GM18517 (cell line): ENCODE measurements at regions not wholly inside any gene's neighbourhood (a gene's known extent, or its start where the extent isn't known, plus 50 kb on each side); places are given as distances from the start of the nearest gene placed in this dataset.

Experiments used
- ATAC-seq: cut with Tn5 transposase; IDR thresholded peaks from one replicate; pipeline ENCODE4 v1.9.1; 2021; ENCODE audit warnings: mild to moderate bottlenecking, moderate library complexity; ENCODE audit not compliant: unreplicated experiment

DNA sequence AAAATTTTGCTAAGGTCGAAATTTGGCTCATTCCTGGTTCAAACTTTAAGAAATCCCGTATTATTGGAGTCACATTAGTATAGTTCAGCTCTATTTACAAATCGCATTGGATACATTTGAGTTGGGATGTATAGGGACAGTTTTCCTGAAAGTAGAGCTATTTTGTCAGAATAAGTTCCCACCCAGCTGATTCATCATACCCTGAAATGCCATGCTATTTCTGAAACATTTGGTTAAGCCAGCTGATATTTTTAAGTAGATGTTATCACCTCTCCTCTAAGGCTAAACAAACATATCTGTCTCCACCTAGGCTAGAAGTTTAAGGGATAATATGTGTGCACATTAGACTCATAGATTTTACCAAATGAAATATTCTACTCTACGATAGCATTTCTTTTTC is 226.2 kb upstream of the ARGLU1 start:
- no peak for ATAC-seq

DNA sequence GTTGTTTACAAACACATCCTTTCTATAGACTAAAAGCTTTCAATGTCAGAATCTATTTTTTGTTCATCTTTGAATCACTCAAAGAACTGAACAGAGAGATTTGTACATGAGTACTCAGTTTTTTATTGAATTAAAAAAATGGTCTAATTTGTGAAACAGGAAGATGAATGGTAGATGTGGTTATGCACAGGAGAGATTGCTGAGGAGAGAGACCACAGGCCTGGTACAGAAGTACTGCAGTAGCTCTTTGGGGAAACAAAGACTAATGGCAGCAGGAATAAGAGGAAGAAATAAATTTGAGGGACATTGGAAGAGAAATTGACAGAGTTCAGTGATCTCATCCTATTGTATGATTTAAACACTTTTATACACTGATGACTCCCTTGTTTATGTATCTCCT is 222.0 kb upstream of the ARGLU1 start:
- no peak for ATAC-seq

DNA sequence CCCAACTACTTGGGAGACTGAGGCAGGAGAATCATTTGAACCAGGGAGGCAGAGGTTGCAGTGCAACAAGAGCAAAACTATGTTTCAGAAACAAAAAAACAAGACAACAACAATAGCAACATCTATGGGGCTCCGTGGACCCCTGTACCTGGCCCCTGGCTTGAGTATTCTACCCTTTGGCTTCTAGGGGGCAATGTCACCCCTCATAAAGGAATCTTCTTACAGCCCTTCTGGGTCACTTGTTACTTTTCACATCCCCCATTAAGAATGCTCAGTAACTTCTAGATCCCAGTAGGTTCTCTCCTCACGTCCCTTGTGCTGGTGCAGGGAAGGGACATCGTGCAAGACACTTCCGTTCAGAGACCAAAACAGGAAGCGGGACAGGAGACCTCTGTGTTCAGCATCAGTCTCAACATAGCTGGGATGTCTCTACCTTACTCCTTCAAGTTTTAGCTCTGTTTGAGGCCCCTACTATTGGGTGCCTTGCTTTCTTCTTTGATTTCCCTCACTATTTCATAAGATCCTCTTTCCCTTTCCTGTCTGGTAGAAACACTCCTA is 218.1 kb upstream of the ARGLU1 start:
- ATAC-seq = no peak

DNA sequence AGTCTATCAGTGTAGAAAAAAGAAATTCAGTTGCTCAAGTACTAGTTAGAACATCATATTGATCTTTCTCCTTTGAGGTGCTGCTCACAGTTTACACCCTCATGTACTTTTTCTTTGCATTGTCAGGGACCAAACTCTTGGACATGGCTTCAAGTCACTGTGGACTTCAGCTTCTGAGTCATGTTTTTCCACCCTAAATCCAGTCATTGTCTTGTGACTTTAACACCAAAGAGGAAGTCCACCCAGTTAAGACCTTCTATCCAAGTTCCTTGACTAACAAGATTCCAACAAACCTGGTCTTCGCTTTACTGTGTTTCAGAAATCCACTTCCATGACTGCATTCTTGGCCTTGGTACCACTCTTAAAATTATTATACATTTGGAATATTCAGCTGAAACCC is 206.7 kb upstream of the ARGLU1 start:
- ATAC-seq = no peak

DNA sequence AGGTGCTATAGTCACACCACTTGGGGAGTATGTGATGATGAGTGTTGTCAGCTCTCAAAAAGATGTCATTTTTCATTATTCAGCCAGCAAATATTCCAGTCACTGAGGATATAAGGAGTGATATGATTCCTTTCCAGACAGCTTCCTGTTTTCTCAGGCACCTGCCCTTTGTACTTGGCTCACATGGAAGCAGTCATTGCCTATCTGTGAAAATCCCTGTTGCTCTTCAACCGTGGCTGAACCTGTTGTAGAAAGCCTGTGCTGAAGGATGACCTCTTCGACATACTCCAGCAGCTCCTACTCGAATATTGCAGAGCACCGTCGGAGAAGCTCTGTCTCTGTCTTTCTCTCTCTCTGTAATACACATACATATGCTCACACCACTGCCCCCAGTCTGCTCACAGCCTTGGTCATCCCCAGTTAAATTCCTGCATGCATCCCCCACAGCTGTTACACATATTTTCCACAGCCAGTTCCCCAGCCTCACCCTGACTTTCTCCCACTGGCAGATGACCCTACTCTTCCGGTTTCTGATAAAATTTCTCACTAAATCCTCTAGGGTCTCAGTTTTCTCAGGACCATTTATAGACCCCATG is 204.2 kb upstream of the ARGLU1 start:
- no peak for ATAC-seq

DNA sequence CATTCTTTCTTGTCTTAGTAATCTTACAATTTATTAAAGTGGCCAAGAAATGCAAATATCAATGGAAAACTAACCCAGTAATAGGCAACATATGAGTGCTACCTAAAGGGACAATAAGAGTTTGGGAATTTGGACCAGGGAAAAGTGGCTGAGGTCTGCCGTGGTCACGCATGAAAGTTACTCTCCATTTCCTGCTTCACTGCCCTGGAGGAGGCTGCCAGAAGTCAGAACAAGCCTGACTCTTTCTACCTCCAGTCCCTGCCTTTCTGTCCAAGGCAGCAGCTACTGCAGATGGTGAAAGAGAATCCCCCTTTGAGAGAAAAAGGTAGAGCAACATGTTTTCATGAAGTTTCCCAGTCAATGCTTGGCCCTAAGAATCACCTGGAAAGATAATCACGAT is 201.1 kb upstream of the ARGLU1 start:
- ATAC-seq = no peak

DNA sequence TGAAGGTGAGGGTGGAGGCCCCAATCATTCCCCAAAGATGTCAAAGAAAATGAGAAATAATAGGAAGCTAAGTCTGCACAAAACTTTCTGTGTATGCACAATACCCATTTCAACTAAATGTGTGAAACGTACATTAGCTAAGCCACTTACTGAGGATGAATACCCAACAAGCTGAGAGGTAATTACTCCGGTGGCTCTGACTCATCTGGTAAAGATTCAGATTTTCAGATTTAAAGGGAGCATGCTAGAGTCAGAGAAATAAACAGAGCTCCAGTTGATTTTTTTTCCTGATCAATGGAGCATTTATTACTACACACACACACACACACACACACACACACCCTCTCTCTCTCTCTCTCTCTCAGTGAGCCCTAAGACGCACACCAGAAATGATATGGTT is 194.8 kb upstream of the ARGLU1 start:
- ATAC-seq = no peak

DNA sequence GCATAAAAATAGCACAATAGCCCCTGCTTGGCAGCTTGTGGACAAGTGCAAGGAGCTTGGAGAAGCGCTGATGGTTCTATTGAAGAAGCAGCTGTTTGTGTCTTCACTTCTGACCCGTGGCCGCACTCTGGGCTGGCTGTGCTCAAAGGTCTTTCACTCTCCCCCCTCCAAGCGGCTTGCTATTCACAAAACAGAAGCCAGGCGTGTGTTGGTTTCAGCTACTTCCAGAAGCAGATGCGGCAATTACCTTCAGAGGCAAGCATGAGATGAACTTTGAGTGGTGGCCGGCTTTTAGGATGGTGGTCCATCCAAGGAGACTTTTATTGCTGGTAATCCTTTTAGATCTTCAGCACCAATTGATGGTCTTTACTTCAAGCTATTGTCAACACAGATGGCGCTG is 188.5 kb upstream of the ARGLU1 start:
- ATAC-seq = no peak

DNA sequence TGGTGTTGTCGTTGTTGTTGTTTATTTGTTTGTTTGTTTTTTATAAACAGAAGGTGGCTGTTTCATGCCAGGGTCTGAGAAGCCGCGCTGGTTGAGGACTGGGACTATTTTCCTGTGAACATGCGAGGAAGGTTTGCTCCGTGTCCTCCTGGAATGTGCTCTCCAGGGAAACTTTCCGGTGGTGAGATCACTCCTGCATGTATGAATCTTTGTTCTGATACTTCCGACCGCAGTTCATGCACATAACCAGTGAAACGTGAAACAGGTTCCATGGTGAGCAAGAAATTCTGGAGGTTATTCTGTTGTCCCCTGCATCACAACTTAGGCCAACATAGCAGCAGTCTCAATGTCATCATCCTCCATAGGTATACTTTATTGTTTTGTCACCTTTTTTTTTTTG is 187.6 kb upstream of the ARGLU1 start:
- ATAC-seq = no peak

DNA sequence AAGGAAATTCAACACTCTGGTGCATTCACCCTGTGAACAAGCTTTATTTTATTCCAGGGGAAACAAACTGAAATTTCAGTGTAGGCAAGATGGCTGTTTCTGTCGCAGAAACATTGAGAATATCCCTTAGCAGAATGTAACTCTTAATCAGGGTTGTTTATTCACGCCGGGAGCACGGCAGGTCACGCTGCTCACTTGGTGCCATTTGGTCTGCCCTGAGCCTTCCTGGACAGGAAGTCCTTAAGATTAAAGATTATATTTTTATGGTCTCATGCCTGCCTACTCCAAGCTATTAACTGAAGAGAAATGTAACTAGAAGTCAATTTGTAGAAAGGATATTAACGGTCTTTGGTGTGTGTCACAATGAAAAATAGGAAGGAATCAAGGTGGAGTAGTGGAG is 185.3 kb upstream of the ARGLU1 start:
- ATAC-seq = no peak

DNA sequence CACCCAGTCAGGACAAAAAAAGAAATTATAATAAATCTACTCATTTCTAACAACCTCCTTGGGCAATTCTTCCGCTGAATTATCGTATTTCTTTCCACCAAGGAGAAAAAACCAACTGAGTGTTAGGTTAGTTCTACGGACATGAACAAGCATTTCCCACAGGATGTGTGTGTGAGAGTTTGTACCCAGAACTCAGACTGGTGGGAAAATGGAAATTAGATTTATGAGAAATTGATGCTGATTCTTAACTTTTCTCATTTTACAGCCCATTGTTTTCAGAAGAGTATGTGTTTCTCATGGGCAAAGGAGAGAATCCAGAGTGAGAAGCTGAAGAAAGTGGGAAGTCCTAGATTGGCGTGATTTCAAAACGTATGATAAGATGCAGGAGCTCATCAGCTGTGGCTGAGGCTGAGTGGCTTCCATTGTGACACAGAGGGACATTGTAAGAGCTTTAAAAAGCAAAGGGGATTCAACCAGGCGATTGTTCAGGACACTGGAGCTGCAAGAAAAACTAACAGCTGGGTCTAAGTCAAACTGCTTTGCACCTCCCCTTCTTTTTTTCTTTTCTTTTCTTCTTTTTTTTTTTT is 184.7 kb upstream of the ARGLU1 start:
- no peak for ATAC-seq

DNA sequence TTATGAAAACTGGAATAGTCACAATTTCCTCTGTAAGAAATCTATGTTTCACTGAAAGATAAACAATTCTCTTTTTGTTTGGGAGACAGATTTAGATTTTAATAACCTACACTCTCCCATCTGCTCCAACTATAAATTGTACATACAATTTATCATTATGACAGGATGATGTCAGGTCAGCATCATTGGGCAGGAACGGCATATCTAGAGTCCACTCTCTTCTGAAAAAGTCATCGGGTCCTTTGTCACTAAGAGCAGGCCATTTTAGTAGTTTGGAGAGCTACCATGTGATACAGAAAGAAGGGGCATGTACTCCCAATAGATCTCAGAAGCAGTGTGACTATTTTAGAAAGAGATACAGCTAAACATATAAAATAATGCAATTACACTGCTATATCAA is 180.8 kb upstream of the ARGLU1 start:
- no peak for ATAC-seq

DNA sequence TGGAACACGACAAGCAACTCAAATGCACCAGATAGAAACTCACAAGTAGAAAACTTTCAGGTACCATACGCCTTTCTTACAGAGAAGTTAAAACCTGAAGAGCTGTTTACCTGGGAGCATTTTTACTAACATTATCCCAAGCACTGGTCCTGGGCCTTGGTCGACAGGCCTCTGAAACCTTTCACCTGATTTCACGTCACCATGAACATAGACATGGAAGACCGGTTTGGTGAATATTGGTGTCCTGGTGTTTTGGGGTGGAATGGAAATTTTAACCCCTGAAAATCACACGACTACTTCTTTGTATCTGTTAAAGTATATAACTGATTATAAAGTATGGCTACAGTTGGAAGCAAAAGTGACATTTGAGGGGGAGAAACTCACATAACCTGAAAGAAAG is 176.6 kb upstream of the ARGLU1 start:
- ATAC-seq = no peak

DNA sequence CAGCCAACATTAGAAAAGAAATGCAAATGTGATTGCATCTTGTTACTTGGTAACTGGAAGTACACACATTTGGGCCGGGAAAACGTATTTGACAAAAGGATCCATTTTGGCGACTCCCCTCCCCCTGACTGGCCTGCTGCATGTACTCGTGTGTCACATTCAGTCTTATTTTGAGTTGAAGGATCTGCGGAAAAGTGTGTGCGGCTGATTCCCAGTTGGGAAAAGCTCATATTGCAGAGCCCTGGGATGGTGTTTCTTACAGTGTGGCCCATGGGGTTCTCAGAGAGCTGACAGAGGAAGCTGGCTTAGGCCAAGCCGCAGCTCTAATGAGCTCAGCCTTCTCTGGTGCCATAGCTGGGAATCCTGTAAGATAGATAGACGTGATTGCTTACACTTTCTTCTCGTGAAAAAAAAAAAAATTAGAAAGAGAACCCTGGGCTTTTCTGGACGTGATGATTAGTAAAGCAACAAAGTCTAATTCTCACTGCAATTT is 170.3 kb upstream of the ARGLU1 start:
- no peak for ATAC-seq

DNA sequence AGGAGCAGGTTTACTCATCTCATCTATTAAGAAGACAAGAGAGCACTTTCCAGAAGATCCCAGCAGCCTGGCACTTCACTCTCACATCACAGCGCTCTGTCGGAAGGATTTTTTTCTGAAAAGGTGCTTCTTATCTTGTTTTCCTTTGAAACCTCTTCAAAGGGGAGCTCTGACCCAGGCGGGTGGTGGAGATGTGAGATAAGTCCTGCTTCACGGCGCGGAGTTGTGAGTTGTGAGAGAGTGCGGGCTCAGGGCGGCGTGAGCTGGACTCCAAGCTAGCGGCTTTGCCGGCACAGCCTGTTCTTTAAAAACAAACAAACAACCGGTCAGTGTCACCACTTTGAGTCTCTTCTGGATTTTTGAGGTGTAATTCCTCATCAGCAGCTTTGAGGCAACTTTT is 169.0 kb upstream of the ARGLU1 start:
- no peak for ATAC-seq

DNA sequence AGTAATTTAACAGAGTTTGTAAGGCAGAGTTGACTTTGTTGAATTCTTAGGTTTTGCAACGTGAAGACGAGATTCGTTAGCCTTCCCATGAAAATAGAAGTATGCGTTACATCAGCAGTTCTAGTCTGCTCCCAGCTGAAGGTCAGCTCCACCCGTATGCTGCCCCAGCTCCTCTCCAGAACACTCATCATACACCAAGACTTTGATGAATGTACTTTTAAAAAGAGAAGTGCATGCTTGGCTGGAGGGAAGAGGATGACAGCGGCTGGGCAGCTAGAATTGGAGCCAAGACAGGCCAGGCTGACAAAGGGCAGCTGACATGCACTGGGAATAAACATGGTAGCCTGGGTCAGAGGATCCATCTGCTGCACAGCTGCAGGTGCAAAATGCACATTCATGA is 166.3 kb upstream of the ARGLU1 start:
- ATAC-seq = no peak

DNA sequence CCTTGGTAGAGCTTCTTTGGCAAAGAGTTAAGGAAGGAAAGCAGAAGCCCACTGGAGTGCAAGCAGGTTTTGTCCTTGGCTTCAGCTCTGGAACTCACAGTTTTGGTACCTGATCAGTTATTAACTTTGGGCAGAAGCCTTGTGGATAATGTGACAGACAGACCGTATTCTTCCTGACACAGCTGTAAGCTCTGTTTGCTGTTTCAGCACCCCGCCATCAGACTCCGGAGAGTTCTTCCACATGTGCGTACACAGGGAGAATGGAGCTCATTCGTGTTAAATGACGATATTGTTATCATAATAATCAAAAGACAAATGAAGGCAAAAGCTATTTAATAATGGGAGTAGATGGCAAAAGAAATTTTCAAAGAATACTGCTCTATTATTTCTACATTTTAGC is 155.1 kb upstream of the ARGLU1 start:
- ATAC-seq = no peak

DNA sequence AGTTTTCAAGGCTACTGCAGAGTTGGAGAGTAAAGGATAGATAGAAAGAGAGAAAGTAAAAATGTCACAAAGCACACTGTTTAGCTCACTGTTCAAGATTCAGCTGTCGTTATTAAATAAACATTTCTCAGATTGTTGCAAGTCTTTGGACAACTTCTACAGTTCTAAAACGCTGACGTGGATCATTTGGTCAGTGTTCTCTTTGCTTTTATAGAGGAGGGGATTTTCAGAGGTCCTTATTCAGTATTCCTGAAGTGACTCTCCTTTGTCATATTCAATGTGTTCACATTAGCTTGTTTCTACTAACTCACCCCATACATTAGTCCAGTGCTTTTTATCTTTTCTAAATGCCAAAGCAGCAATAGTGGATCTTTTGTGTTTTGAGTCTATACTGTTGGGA is 154.7 kb upstream of the ARGLU1 start:
- no peak for ATAC-seq

DNA sequence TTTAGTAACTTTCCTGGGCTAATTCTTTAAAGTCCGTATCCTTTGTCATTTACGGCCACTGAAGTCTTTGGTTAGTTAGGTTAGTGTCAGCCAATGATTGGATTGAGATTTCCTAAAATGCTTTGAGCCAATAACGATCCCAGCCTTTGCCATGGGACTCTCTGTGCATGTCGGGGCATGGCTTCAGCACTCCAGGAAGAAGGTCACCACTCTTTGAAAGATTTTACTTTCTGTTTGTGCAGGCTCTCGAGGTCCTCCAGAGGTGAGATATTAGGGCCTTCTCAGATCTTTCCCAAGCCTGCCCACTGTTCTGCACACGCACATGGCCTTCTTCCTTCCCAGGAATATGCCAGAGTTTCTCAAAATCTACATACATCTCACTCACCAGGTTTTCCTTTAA is 153.7 kb upstream of the ARGLU1 start:
- ATAC-seq = no peak

DNA sequence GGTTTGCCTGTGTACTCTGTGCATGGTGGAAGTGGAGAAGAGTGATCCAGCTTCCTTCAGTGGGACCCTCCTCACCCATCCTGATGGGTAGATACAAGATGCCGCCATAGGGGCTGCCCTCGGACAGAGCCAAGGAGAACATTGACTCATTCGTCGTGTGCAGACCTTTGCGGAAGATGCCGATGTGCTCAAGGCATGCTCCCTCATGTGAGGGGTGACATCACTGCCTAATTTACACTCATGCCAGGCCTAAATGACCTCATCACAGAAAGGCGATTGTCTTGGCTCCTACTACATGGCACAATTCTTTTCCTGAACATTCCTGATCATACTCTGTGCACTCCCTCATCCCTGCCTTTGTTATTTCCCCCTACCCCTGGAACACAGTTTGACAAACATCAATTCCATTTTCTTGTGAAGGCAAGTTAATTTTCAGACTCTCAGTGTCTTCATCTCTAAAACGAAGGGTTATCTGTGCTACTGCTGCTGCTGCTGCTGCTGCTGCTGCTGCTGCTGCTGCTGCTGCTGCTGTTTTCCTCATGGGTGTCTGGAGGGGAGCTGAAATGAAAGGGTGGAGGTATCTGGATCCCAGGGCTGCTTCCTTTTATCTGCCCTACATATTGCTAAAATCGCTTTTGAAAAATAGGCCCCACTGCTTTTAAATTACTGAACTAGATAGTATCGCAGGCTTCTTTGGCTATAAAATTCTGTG is 146.5 kb upstream of the ARGLU1 start:
- ATAC-seq = no peak

DNA sequence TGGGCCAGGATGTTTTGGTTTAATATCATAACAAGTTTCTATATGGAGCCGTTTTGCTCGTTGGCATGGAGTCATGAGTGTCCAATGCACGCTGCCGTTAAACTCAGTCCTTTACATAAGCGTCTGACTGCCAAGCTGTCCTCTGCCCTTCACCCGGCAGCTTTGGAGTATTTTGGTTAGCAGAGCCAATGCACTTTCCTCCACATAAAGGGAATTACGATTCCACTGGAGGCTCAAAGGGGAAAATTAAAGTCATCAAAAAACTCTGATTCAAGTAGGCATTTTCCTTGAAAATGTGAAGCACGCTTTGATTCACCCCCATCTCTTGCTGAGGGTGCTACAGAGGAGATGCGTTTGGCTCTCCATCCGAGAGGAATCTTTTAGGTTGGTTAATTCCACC is 144.4 kb upstream of the ARGLU1 start:
- no peak for ATAC-seq

DNA sequence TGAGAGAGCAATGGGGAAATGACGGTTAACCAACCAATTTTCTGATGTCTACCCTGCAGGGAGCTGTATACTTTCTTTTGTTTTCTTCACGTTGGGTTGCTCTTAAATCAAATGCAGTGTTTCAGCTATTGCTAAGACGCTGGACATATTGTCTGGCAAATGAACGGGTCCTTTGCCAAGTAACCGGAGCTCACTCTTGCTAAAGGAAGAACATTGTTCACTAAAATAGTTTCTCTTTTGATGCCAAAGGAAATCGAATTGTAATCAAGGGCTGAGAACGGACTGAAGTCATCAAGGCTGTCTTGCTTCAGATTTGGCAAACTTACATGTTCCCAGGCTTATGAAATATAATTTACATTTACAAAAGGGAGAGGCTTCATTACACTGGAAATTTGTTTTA is 142.3 kb upstream of the ARGLU1 start:
- no peak for ATAC-seq
